HL-60 (cell line): ENCODE measurements at regions not wholly inside any gene's neighbourhood (a gene's known extent, or its start where the extent isn't known, plus 50 kb on each side); places are given as distances from the start of the nearest gene placed in this dataset.

Source experiments
- GABPA ChIP-seq: IDR thresholded peaks from 2 replicates; pipeline ENCODE4 v1.6.1; 2012; ENCODE audit warnings: low read depth
- POLR2AphosphoS5 ChIP-seq: IDR thresholded peaks from 2 replicates; pipeline ENCODE4 v1.6.1; 2012; ENCODE audit warnings: low read depth
- TF ChIP-seq, protein P1 (sequence below): IDR thresholded peaks from one replicate; pipeline ENCODE4 v1.5.1; 2011; ENCODE audit warnings: low read length, control low read depth, inconsistent platforms; ENCODE audit not compliant: insufficient read depth
- TF ChIP-seq, protein P2 (sequence below): IDR thresholded peaks from 2 replicates; pipeline ENCODE4 v1.6.1; 2012; ENCODE audit warnings: low read depth; ENCODE audit not compliant: insufficient replicate concordance

- TF ChIP-seq, protein P1, sequence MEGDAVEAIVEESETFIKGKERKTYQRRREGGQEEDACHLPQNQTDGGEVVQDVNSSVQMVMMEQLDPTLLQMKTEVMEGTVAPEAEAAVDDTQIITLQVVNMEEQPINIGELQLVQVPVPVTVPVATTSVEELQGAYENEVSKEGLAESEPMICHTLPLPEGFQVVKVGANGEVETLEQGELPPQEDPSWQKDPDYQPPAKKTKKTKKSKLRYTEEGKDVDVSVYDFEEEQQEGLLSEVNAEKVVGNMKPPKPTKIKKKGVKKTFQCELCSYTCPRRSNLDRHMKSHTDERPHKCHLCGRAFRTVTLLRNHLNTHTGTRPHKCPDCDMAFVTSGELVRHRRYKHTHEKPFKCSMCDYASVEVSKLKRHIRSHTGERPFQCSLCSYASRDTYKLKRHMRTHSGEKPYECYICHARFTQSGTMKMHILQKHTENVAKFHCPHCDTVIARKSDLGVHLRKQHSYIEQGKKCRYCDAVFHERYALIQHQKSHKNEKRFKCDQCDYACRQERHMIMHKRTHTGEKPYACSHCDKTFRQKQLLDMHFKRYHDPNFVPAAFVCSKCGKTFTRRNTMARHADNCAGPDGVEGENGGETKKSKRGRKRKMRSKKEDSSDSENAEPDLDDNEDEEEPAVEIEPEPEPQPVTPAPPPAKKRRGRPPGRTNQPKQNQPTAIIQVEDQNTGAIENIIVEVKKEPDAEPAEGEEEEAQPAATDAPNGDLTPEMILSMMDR = no peak
- TF ChIP-seq POLR2AphosphoS5 (no peak), GABPA (no peak)
- TF ChIP-seq, protein P2, sequence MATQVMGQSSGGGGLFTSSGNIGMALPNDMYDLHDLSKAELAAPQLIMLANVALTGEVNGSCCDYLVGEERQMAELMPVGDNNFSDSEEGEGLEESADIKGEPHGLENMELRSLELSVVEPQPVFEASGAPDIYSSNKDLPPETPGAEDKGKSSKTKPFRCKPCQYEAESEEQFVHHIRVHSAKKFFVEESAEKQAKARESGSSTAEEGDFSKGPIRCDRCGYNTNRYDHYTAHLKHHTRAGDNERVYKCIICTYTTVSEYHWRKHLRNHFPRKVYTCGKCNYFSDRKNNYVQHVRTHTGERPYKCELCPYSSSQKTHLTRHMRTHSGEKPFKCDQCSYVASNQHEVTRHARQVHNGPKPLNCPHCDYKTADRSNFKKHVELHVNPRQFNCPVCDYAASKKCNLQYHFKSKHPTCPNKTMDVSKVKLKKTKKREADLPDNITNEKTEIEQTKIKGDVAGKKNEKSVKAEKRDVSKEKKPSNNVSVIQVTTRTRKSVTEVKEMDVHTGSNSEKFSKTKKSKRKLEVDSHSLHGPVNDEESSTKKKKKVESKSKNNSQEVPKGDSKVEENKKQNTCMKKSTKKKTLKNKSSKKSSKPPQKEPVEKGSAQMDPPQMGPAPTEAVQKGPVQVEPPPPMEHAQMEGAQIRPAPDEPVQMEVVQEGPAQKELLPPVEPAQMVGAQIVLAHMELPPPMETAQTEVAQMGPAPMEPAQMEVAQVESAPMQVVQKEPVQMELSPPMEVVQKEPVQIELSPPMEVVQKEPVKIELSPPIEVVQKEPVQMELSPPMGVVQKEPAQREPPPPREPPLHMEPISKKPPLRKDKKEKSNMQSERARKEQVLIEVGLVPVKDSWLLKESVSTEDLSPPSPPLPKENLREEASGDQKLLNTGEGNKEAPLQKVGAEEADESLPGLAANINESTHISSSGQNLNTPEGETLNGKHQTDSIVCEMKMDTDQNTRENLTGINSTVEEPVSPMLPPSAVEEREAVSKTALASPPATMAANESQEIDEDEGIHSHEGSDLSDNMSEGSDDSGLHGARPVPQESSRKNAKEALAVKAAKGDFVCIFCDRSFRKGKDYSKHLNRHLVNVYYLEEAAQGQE = no peak
These were observed 139.1 kb downstream of the CCT6B start for GRCh38 chr17:34822007-34822739.
